Stimulated activated CD4-positive, alpha-beta T cell treated with anti-CD3 and anti-CD28 coated beads, Interleukin-15, amount 100 ng/mL, for 48 hours (primary cell): ENCODE measurements at regions not wholly inside any gene's neighbourhood (a gene's known extent, or its start where the extent isn't known, plus 50 kb on each side); places are given as distances from the start of the nearest gene placed in this dataset.
"Not testable (repeated sequence)": the region's sequence is repeated elsewhere in the genome, so short reads cannot be mapped to it uniquely, and the experiment has no call there.

Experiments used
- DNase-seq, 2 donors: peaks; one replicate each; pipeline ENCODE4 v3.0.0-alpha.2; 2020; ENCODE audit warnings: low read depth in 2 of 2

- DNase-seq = no peak
Observed at GRCh38 chr21:22164912-22165311, 1166.7 kb downstream of the NCAM2 start.

GRCh38 chr21:22174746-22175145 lies 1176.5 kb downstream of the NCAM2 start:
- DNase-seq = no peak

- DNase-seq = no peak
Observed at GRCh38 chr21:22189278-22189677, 1191.1 kb downstream of the NCAM2 start.

GRCh38 chr21:22191581-22191980 lies 1193.4 kb downstream of the NCAM2 start:
- DNase-seq = no peak

- no peak for DNase-seq
Observed at GRCh38 chr21:22192766-22193165, 1194.6 kb downstream of the NCAM2 start.

GRCh38 chr21:22194986-22195385 lies 1196.8 kb downstream of the NCAM2 start:
- DNase-seq = not testable (repeated sequence)

- DNase-seq = no peak
Observed at GRCh38 chr21:22200378-22201092, 1202.3 kb downstream of the NCAM2 start.

- DNase-seq = no peak
Observed at GRCh38 chr21:22201126-22201525, 1202.9 kb downstream of the NCAM2 start.

GRCh38 chr21:22201669-22202068 lies 1203.5 kb downstream of the NCAM2 start:
- no peak for DNase-seq

GRCh38 chr21:22209304-22209700 lies 1211.1 kb downstream of the NCAM2 start:
- DNase-seq = no peak

GRCh38 chr21:22211943-22212342 lies 1213.7 kb downstream of the NCAM2 start:
- no peak for DNase-seq

- DNase-seq = no peak
Observed at GRCh38 chr21:22223385-22223784, 1225.2 kb downstream of the NCAM2 start.

GRCh38 chr21:22224261-22224660 lies 1226.1 kb downstream of the NCAM2 start:
- DNase-seq = no peak

- DNase-seq = no peak
Observed at GRCh38 chr21:22225299-22225698, 1227.1 kb downstream of the NCAM2 start.

GRCh38 chr21:22231013-22231412 lies 1232.8 kb downstream of the NCAM2 start:
- DNase-seq = no peak

GRCh38 chr21:22235866-22236590 lies 1237.8 kb downstream of the NCAM2 start:
- no peak for DNase-seq

GRCh38 chr21:22244516-22244915 lies 1246.3 kb downstream of the NCAM2 start:
- DNase-seq = no peak

GRCh38 chr21:22250355-22250754 lies 1252.1 kb downstream of the NCAM2 start:
- DNase-seq = no peak

- no peak for DNase-seq
Observed at GRCh38 chr21:22253761-22254160, 1255.6 kb downstream of the NCAM2 start.

GRCh38 chr21:22258821-22259220 lies 1260.6 kb downstream of the NCAM2 start:
- no peak for DNase-seq

- no peak for DNase-seq
Observed at GRCh38 chr21:22260274-22260673, 1262.1 kb downstream of the NCAM2 start.

- no peak for DNase-seq
Observed at GRCh38 chr21:22263890-22264289, 1265.7 kb downstream of the NCAM2 start.

GRCh38 chr21:22277341-22277740 lies 1279.1 kb downstream of the NCAM2 start:
- DNase-seq = no peak
